ENCODE measurements at regions not wholly inside any gene's neighbourhood (a gene's known extent, or its start where the extent isn't known, plus 50 kb on each side); places are given as distances from the start of the nearest gene placed in this dataset.

DNA sequence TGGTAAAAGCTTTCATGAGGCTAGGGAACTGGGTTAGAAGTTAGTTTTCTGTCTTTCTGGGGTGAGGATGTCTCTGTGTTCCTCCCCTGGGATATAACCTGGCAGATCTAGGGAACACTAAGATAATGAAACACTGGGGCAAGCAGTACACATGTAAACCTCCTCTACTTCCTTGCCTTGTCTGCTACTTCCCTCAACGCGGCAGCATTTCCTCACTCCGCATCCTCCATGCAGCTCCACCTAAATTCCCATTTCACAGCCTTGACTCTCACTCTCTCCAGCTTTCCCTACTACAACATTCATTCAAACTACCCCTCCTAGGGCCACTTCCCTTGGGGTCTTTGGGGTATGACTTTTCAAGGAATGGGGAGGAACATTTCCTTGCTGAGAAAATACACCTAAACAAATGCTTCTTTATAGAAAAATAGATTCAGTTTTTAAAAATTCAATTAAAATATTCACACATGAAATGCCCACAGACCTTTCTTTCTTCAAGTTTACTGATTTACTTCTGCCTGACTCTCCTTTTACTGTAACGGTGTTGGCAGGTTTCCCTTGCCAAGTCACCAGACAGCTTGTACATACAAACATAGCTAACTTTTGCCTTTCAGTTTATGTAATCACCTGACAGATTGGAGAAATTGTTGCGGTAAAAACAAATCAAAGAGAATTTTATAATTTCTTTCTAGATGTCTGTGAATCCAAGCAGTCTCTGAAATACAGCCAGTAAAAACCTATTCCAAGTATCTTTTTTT lies 90.1 kb downstream of the TNFSF18 start:
- no peaks in the 10 kb centered on the region for H3F3A ChIP-seq (ENCODE audit: insufficient read depth, low read depth)
- no peak overlapping the region for H3K4me3 ChIP-seq
- DNase-seq, result no peak
- intact Hi-C loops (cut with micrococcal nuclease; ENCODE audit: unreplicated experiment), result no loop called here
- H3K4me2 ChIP-seq, result no peak overlapping the region
- H3K36me3 ChIP-seq (ENCODE audit: low read depth), result no peaks in the 10 kb centered on the region
- CTCF ChIA-PET, result no interaction called here
- TF ChIP-seq, protein P1, sequence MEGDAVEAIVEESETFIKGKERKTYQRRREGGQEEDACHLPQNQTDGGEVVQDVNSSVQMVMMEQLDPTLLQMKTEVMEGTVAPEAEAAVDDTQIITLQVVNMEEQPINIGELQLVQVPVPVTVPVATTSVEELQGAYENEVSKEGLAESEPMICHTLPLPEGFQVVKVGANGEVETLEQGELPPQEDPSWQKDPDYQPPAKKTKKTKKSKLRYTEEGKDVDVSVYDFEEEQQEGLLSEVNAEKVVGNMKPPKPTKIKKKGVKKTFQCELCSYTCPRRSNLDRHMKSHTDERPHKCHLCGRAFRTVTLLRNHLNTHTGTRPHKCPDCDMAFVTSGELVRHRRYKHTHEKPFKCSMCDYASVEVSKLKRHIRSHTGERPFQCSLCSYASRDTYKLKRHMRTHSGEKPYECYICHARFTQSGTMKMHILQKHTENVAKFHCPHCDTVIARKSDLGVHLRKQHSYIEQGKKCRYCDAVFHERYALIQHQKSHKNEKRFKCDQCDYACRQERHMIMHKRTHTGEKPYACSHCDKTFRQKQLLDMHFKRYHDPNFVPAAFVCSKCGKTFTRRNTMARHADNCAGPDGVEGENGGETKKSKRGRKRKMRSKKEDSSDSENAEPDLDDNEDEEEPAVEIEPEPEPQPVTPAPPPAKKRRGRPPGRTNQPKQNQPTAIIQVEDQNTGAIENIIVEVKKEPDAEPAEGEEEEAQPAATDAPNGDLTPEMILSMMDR (conservative IDR thresholded peaks at IDR 0.05), result no peak
- TF ChIP-seq EZH2 (IDR thresholded peaks at IDR 0.05; ENCODE audit: low read depth), result no peak
- no peaks in the 10 kb centered on the region for H3K9me2 ChIP-seq (ENCODE audit: insufficient read depth)
- H3K79me2 ChIP-seq (ENCODE audit: low read depth), result no peaks in the 10 kb centered on the region
- H3K9me3 ChIP-seq (ENCODE audit: insufficient read depth, low read depth), result peaks cover 4% of the 10 kb centered on the region; the same call in 1 of the 2 replicates
- no peaks in the 10 kb centered on the region for H3K27me3 ChIP-seq (ENCODE audit: insufficient read depth, low read depth)
- no peak overlapping the region for H3K27ac ChIP-seq
- H3K4me1 ChIP-seq (replicated peaks; ENCODE audit: insufficient read depth), result no peaks in the 10 kb centered on the region
- POLR2A ChIA-PET (ENCODE audit: unreplicated experiment), result no interaction called here
- no peak overlapping the region for H2AFZ ChIP-seq
- BruUV-seq (replicated peaks), result no TSS peak
- H4K20me1 ChIP-seq (ENCODE audit: insufficient read depth), result no peaks in the 10 kb centered on the region

DNA sequence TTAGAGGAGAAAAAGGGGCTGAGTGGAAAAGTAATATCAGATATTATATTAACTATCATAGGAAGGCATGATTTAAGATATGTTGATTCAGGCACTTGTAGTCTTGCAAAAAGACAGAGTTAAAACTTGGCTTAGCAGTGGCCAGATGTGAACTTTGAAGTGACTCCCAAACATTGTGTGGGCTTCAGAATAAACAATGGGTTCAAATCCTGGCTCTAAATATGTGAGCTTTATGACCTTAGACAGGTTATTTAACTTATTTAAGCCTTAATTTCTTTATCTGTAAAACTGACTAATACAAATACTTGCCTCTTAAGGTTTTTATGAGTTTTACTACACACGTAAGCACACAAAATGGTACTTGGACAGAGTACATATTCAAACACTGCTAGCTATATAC lies 85.9 kb downstream of the TNFSF18 start:
- no peak for DNase-seq
- no peaks in the 10 kb centered on the region for H3K27me3 ChIP-seq (ENCODE audit: insufficient read depth, low read depth)
- H3K4me3 ChIP-seq, result no peak overlapping the region
- 0 out of 2 replicates have a peak, but pooled peaks cover 6% of the 10 kb centered on the region for H3K4me1 ChIP-seq (replicated peaks; ENCODE audit: insufficient read depth)
- intact Hi-C loops (cut with micrococcal nuclease; ENCODE audit: unreplicated experiment), result no loop called here
- H3K9me2 ChIP-seq (ENCODE audit: insufficient read depth), result no peaks in the 10 kb centered on the region
- H3K9me3 ChIP-seq (ENCODE audit: insufficient read depth, low read depth), result no peaks in the 10 kb centered on the region
- no peaks in the 10 kb centered on the region for H4K20me1 ChIP-seq (ENCODE audit: insufficient read depth)
- no TSS peak for BruUV-seq (replicated peaks)
- POLR2A ChIA-PET (ENCODE audit: unreplicated experiment), result interaction anchor here (0.7 kb wide), 1 partner anchor 1386 kb away, joined by 4 read pairs; no protein-coding TSS in a partner anchor
- no peaks in the 10 kb centered on the region for H3K79me2 ChIP-seq (ENCODE audit: low read depth)
- CTCF ChIA-PET, result no interaction called here
- H3K27ac ChIP-seq, result no peak overlapping the region
- peaks cover 12% of the 10 kb centered on the region; the same call in 1 of the 2 replicates for H3F3A ChIP-seq (ENCODE audit: insufficient read depth, low read depth)
- H3K36me3 ChIP-seq (ENCODE audit: low read depth), result no peaks in the 10 kb centered on the region
- no peak overlapping the region for H3K4me2 ChIP-seq
- no peak overlapping the region for H2AFZ ChIP-seq
- no peak for TF ChIP-seq EZH2 (IDR thresholded peaks at IDR 0.05; ENCODE audit: low read depth)
- TF ChIP-seq, protein P1 (conservative IDR thresholded peaks at IDR 0.05), result no peak

DNA sequence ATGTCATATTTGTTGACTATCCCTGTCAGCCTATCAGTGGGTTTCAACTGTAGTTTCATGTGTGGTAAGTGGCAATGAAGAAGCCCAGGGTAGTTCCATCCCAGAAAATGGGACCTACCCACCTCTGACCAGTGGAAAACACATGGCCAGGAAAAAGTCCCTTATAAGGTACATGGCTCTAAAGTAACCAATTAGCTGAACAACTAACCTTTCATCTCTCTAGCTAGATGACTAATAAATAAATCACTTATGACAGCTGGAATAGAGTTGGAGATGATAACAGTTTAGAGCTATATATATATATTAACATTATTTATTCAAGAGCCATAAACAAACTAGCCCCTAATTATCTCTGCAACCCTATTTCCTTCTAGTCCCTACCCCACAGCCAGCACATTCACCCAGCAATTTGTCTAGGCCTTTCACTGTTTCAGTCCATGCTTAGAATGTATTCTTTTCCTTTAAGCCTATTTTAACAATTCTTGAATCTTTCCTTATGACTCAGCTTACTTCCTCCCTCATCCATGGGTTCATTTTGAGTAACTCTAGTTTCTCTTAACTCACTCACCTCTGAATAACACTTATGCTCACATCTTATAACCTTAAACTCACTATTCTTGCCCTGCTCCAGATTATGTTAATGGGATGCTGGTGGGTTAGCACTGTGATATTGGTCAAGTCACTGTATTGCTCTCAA lies 83.7 kb downstream of the TNFSF18 start:
- TF ChIP-seq, protein P1 (conservative IDR thresholded peaks at IDR 0.05), result no peak
- no peak for TF ChIP-seq EZH2 (IDR thresholded peaks at IDR 0.05; ENCODE audit: low read depth)
- intact Hi-C loops (cut with micrococcal nuclease; ENCODE audit: unreplicated experiment), result no loop called here
- no peaks in the 10 kb centered on the region for H3K27me3 ChIP-seq (ENCODE audit: insufficient read depth, low read depth)
- POLR2A ChIA-PET (ENCODE audit: unreplicated experiment), result interaction anchor here (0.5 to 0.6 kb wide), 3 partner anchors 13 to 219 kb away, joined by 3 to 4 read pairs (median 4); no protein-coding TSS in a partner anchor
- no peaks in the 10 kb centered on the region for H3K9me3 ChIP-seq (ENCODE audit: insufficient read depth, low read depth)
- CTCF ChIA-PET, result no interaction called here
- no TSS peak for BruUV-seq (replicated peaks)
- H3K9me2 ChIP-seq (ENCODE audit: insufficient read depth), result no peaks in the 10 kb centered on the region
- DNase-seq, result no peak
- no peak overlapping the region for H3K4me3 ChIP-seq
- no peaks in the 10 kb centered on the region for H3K79me2 ChIP-seq (ENCODE audit: low read depth)
- no peaks in the 10 kb centered on the region for H4K20me1 ChIP-seq (ENCODE audit: insufficient read depth)
- H3K4me2 ChIP-seq, result no peak overlapping the region
- no peak overlapping the region for H2AFZ ChIP-seq
- H3K4me1 ChIP-seq (replicated peaks; ENCODE audit: insufficient read depth), result peaks cover 15% of the 10 kb centered on the region; the same call in 1 of the 2 replicates
- no peaks in the 10 kb centered on the region for H3K36me3 ChIP-seq (ENCODE audit: low read depth)
- no peak overlapping the region for H3K27ac ChIP-seq
- H3F3A ChIP-seq (ENCODE audit: insufficient read depth, low read depth), result peaks cover 12% of the 10 kb centered on the region; the same call in 1 of the 2 replicates
